ENCODE measurements at regions not wholly inside any gene's neighbourhood (a gene's known extent, or its start where the extent isn't known, plus 50 kb on each side); places are given as distances from the start of the nearest gene placed in this dataset.
"Not testable (repeated sequence)": the region's sequence is repeated elsewhere in the genome, so short reads cannot be mapped to it uniquely, and the experiment has no call there.

DNA sequence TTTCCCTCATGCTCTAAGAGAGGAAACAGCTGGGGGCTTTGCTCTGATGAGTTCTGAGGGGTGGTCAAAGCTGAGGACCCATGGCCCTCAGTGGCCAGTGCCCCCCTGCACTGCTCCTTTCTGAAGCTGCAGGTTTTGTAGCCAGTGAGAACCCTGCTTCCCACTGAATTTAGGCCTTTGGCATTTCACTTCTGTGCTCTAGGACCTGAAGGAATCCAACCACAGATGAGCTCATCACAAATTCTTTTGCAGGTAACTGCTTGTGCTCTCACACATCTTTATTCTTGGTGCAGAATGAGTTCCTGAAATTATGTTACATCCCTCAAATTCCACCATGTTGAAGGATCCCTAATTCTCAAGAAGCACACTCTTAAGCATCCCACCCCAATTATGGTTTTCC is 248.7 kb upstream of the IRF2BP2 start:
- Histone ChIP-seq H3K9ac (ENCODE audit: low read depth, low read length) (no peak overlapping the region), H3K4me3 (ENCODE audit: low read length) (no peak overlapping the region), H3K4me1 (ENCODE audit: insufficient read depth, low read length) (no peaks in the 10 kb centered on the region), H3K9me3 (ENCODE audit: insufficient read depth, low read depth, low read length) (no peaks in the 10 kb centered on the region), H3K27ac (ENCODE audit: low read length) (no peak overlapping the region), H3K27me3 (ENCODE audit: insufficient read depth, low read length) (no peaks in the 10 kb centered on the region), H3K36me3 (ENCODE audit: insufficient read depth, low read depth, low read length) (no peaks in the 10 kb centered on the region)

DNA sequence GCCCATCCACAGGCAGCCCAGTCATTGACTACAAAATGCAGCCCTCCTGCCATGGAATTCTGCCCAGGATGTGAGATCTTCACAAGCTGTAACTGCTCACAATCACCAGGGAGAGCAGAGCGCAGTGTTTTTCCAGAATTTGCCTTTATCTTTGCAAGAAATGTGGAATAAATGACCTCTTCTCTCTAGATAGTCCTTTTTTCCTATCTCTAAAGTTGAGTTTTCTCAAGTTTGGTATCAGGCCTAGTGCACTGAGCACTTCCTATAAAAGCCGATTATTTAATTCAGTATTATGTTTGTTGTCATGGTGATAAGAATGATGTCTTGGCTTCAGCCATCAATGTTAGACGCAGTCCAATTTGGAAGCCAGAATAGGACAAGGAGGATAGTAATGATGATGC is 246.9 kb upstream of the IRF2BP2 start:
- H3K27ac ChIP-seq (ENCODE audit: low read length): no peak overlapping the region
- peaks cover 5% of the 10 kb centered on the region; the same call in 1 of the 2 replicates for H3K4me1 ChIP-seq (ENCODE audit: insufficient read depth, low read length)
- H3K9ac ChIP-seq (ENCODE audit: low read depth, low read length): no peak overlapping the region
- no peaks in the 10 kb centered on the region for H3K27me3 ChIP-seq (ENCODE audit: insufficient read depth, low read length)
- no peaks in the 10 kb centered on the region for H3K9me3 ChIP-seq (ENCODE audit: insufficient read depth, low read depth, low read length)
- no peak overlapping the region for H3K4me3 ChIP-seq (ENCODE audit: low read length)
- no peaks in the 10 kb centered on the region for H3K36me3 ChIP-seq (ENCODE audit: insufficient read depth, low read depth, low read length)

DNA sequence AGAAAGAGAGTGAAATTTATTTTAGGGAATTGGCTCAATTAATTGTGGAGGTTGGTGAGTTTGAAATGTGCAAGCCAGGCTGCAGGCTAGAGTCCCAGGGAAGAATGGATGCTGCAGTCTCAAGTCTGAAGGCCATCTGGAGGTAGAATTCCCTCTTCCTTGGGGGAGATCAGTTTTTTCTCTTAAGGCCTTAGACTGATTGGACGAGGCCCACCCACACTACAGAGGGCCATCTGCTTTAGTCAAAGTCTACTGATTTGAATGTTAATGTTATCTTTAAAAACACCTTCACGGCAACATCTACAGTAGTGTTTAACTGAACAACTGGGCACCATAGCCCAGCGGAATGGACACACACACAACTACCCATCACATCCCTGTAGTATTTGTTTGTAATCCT is 245.9 kb upstream of the IRF2BP2 start:
- H3K27ac ChIP-seq (ENCODE audit: low read length): no peak overlapping the region
- no peak overlapping the region for H3K9ac ChIP-seq (ENCODE audit: low read depth, low read length)
- H3K4me1 ChIP-seq (ENCODE audit: insufficient read depth, low read length): peaks cover 5% of the 10 kb centered on the region; the same call in 1 of the 2 replicates

DNA sequence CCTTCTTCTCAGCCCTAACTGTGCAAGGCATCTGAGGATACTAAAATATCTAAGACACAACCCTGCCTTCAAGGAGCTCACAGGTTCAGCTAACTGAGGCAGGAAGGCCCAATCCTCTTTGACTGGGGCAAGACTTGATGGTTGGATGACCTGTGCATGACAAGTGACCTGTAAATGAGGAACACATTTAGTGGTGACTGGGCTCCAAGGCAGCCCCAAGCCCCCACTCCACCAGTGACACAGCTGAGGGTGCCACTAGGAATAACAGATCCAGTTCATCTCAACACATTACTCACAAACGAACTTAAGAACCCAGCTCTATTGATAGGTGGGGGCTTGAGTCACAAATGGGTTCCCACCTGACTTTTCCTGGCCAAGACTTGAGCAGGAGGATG is 244.7 kb upstream of the IRF2BP2 start:
- Histone ChIP-seq H3K27ac (ENCODE audit: low read length) (no peak overlapping the region), H3K4me1 (ENCODE audit: insufficient read depth, low read length) (peaks cover 5% of the 10 kb centered on the region; the same call in 1 of the 2 replicates), H3K4me3 (ENCODE audit: low read length) (no peak overlapping the region), H3K9me3 (ENCODE audit: insufficient read depth, low read depth, low read length) (no peaks in the 10 kb centered on the region), H3K9ac (ENCODE audit: low read depth, low read length) (no peak overlapping the region), H3K36me3 (ENCODE audit: insufficient read depth, low read depth, low read length) (no peaks in the 10 kb centered on the region), H3K27me3 (ENCODE audit: insufficient read depth, low read length) (no peaks in the 10 kb centered on the region)

More for the DNA sequence above, 245.9 kb upstream of the IRF2BP2 start:
- H3K4me3 ChIP-seq (ENCODE audit: low read length): no peak overlapping the region
- H3K27me3 ChIP-seq (ENCODE audit: insufficient read depth, low read length): no peaks in the 10 kb centered on the region
- no peaks in the 10 kb centered on the region for H3K36me3 ChIP-seq (ENCODE audit: insufficient read depth, low read depth, low read length)
- H3K9me3 ChIP-seq (ENCODE audit: insufficient read depth, low read depth, low read length): no peaks in the 10 kb centered on the region

DNA sequence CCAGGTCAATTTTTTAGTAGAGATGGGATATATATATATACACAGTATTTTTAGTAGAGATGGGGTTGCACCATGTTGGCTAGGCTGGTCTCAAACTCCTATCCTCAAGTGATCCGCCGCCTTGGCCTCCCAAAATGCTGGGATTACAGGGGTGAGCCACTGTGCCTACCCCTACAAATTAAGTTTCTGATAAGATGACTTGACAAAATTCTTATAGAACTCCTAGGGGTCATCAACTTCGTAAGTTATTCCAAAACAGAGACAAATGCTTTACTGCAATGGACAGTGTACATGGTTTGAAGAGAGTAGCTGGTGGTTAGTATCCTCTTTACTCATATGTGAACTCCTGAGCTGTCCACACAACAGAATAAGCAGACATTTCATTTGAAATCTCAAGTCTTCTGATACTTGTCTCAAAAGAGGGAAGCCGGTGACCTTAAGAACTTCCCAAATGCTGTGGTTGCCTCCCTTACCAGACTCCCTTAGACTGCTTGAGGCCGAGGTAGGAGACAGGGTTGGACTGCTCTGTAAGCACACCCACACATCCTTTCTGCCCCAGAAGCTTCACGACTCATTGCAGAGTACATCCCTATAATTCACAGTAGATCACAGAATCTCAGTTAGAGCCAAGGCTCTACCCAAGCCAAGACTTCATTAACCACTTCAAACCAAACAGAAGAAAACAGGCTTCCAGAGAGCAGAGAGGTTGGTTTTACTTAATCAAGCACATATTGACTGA is 244.1 kb upstream of the IRF2BP2 start:
- Histone ChIP-seq H3K27me3 (ENCODE audit: insufficient read depth, low read length) (no peaks in the 10 kb centered on the region), H3K27ac (ENCODE audit: low read length) (no peak overlapping the region), H3K4me3 (ENCODE audit: low read length) (no peak overlapping the region), H3K9me3 (ENCODE audit: insufficient read depth, low read depth, low read length) (no peaks in the 10 kb centered on the region), H3K36me3 (ENCODE audit: insufficient read depth, low read depth, low read length) (no peaks in the 10 kb centered on the region), H3K9ac (ENCODE audit: low read depth, low read length) (no peak overlapping the region), H3K4me1 (ENCODE audit: insufficient read depth, low read length) (peaks cover 5% of the 10 kb centered on the region; the same call in 1 of the 2 replicates)

DNA sequence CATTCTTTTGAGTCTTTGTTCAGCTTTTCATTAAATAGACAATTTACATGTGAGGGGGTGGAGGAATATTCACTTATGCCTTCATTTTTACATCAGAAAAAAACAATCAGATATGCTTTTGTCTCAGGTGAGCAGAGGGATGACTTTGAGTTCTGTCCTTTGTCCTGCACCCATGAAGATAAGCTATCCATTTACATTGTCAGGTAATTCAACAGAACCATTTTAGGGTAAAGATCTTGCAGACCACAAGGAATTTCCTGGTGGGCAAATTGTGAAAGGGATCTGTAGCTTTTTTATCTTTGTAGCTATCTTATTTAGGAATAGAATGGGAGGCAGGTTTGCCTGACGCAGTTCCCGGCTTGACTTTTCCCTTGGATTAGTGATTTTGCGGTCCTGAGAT is 242.7 kb upstream of the IRF2BP2 start:
- Histone ChIP-seq H3K4me1 (ENCODE audit: insufficient read depth, low read length) (peaks cover 5% of the 10 kb centered on the region; the same call in 1 of the 2 replicates), H3K4me3 (ENCODE audit: low read length) (no peak overlapping the region), H3K9me3 (ENCODE audit: insufficient read depth, low read depth, low read length) (no peaks in the 10 kb centered on the region), H3K27me3 (ENCODE audit: insufficient read depth, low read length) (no peaks in the 10 kb centered on the region), H3K9ac (ENCODE audit: low read depth, low read length) (no peak overlapping the region), H3K36me3 (ENCODE audit: insufficient read depth, low read depth, low read length) (no peaks in the 10 kb centered on the region), H3K27ac (ENCODE audit: low read length) (no peak overlapping the region)

DNA sequence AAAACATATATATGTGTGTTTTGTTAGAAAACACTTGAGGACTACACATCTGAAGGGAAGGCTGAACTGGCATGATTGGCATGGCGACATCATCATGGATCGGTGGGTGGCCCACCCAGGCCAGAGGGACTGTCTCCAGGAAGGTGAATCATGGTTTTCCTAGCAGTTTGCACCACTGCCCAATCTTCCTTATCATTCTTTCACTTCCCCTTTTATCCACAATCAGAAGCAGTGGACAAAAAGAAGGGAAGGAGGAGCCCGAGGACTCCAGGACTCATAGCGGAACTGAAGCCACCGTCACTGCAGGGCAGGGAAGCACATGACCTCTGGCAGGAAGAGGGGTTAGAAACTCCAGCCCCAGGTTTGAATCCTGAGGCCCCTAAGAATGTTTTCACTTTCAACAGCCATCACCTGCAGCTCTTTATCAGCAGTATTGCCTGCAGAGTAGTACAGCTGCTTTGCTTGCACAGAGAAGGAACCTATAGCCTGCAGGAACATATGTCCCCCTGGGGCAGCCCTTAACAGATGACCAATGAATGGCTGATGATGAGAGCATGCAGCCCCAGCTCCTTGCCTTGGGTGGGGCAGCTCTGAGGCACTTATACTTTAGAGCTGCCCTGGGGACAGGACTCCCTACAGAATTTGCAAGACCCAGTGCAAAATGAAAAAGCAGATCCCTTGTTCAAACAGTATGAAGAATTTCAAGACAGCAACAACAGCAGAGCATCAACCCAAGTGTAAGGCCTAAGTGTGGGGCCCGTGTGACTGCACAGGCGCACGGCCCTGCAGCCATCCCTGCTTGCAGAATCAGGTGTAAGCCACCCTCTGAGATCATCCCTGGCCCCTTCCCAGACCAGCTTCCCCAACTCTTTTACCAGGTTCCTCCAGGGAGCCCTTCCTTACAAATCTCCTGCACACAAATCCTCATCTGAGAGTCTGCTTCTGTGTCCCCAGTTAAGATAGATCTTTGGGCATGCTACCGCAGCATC is 241.8 kb upstream of the IRF2BP2 start:
- Histone ChIP-seq H3K9me3 (ENCODE audit: insufficient read depth, low read depth, low read length) (no peaks in the 10 kb centered on the region), H3K27ac (ENCODE audit: low read length) (no peak overlapping the region), H3K9ac (ENCODE audit: low read depth, low read length) (no peak overlapping the region), H3K4me1 (ENCODE audit: insufficient read depth, low read length) (peaks cover 5% of the 10 kb centered on the region; the same call in 1 of the 2 replicates), H3K27me3 (ENCODE audit: insufficient read depth, low read length) (no peaks in the 10 kb centered on the region), H3K36me3 (ENCODE audit: insufficient read depth, low read depth, low read length) (no peaks in the 10 kb centered on the region), H3K4me3 (ENCODE audit: low read length) (no peak overlapping the region)

DNA sequence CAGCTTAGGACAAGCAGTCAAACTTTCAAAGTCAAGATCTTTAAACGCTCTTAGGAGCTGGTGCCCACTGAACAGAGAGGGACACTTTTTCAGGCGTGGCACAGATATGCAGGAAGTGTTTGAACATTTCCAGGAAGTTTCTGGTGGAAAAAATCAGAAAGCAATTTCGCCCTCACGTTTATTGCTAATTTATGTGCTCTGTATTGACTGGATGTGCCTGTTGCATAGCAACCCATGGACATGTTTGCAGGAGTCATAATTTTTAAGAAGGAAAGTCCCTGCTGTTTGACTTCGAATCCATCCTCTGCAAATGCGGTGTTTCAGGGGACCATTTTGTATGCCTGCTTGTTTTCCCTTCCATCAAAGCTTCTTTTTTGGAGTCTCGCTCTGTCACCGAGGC is 239.9 kb upstream of the IRF2BP2 start:
- no peak overlapping the region for H3K27ac ChIP-seq (ENCODE audit: low read length)
- peaks cover 8% of the 10 kb centered on the region; the same call in 1 of the 2 replicates for H3K4me1 ChIP-seq (ENCODE audit: insufficient read depth, low read length)
- H3K36me3 ChIP-seq (ENCODE audit: insufficient read depth, low read depth, low read length): no peaks in the 10 kb centered on the region
- H3K27me3 ChIP-seq (ENCODE audit: insufficient read depth, low read length): no peaks in the 10 kb centered on the region
- no peaks in the 10 kb centered on the region for H3K9me3 ChIP-seq (ENCODE audit: insufficient read depth, low read depth, low read length)
- H3K9ac ChIP-seq (ENCODE audit: low read depth, low read length): no peak overlapping the region
- H3K4me3 ChIP-seq (ENCODE audit: low read length): no peak overlapping the region

DNA sequence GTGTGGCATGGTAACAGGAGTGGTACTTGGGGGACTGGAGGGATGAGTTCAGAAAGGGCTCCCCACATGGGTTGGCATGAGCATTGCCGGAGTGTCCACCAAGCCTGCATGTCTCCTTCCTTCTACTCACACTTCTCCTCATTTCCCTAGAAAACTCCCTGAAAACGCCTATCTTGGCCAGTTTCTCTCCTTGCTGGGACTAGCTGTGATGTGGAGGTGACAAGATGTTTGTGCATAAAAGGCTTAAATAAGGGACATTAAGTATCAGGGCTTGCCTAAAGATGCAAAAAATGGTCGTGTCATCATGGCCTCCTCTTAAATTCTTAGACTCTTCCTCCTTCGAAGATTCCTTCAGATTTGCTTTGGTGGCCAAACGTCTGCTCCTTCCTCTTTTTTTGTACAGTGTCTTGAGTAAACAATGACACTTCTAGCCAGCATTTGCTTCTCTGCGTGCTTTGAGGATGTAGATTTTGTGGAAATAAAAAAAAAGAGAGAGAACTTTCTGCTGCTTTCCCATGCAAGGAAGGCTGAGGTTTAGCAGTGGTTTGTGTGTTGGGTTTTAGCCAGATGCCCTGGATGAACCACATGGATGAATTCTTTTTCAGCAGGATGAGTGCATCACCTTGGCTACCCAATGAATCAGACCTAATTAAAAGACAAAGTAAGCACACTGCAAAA is 239.1 kb upstream of the IRF2BP2 start:
- H3K9me3 ChIP-seq (ENCODE audit: insufficient read depth, low read depth, low read length): no peaks in the 10 kb centered on the region
- no peak overlapping the region for H3K27ac ChIP-seq (ENCODE audit: low read length)
- no peaks in the 10 kb centered on the region for H3K27me3 ChIP-seq (ENCODE audit: insufficient read depth, low read length)
- H3K4me1 ChIP-seq (ENCODE audit: insufficient read depth, low read length): peaks cover 9% of the 10 kb centered on the region; the same call in 1 of the 2 replicates
- H3K9ac ChIP-seq (ENCODE audit: low read depth, low read length): no peak overlapping the region
- H3K4me3 ChIP-seq (ENCODE audit: low read length): no peak overlapping the region
- H3K36me3 ChIP-seq (ENCODE audit: insufficient read depth, low read depth, low read length): no peaks in the 10 kb centered on the region

DNA sequence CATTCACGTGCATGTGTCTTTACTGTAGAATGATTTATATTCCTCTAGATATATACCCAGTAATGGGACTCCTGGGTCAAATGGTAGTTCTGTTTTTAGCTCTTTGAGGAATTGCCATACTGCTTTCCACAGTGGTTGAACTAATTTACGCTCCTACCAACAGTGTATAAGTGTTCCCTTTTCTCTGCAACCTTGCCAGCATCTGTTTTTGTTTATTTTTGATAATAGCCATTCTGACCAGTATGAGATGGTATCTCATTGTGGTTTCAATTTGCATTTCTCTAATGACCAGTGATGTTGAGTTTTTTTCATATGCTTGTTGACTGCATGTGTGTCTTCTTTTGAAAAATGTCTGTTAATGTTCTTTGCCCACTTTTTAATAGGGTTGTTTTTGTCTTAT is 236.8 kb upstream of the IRF2BP2 start:
- H3K27me3 ChIP-seq (ENCODE audit: insufficient read depth, low read length); H3K27ac ChIP-seq (ENCODE audit: low read length); H3K36me3 ChIP-seq (ENCODE audit: insufficient read depth, low read depth, low read length); H3K9me3 ChIP-seq (ENCODE audit: insufficient read depth, low read depth, low read length); H3K4me3 ChIP-seq (ENCODE audit: low read length); H3K9ac ChIP-seq (ENCODE audit: low read depth, low read length); H3K4me1 ChIP-seq (ENCODE audit: insufficient read depth, low read length): not testable (repeated sequence)

DNA sequence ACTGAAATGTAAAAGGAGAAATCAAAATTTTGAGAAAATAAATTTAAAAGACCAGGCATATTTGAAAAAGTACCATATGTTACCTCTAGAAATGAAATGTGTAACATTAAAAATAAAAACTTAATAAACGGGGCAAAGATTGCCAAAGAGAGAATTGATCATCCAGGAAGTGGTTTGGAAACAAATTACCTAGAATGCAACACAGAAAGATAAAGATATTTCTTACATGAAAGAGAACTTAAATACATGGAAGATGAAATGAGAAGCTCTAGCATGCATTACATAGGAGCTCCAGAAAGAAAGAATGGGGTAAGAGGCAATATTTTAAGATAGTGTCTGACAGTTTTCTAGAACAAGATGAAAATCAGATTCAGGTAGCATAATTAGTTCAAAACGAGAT is 235.9 kb upstream of the IRF2BP2 start:
- no peak overlapping the region for H3K9ac ChIP-seq (ENCODE audit: low read depth, low read length)
- H3K9me3 ChIP-seq (ENCODE audit: insufficient read depth, low read depth, low read length): no peaks in the 10 kb centered on the region
- no peaks in the 10 kb centered on the region for H3K27me3 ChIP-seq (ENCODE audit: insufficient read depth, low read length)
- H3K4me1 ChIP-seq (ENCODE audit: insufficient read depth, low read length): 0 out of 2 replicates have a peak, but pooled peaks cover 4% of the 10 kb centered on the region
- H3K36me3 ChIP-seq (ENCODE audit: insufficient read depth, low read depth, low read length): no peaks in the 10 kb centered on the region
- no peak overlapping the region for H3K4me3 ChIP-seq (ENCODE audit: low read length)
- H3K27ac ChIP-seq (ENCODE audit: low read length): no peak overlapping the region

Data from iPS-20b (cell line).